Transverse colon (tissue), 4 donors: ENCODE measurements at regions not wholly inside any gene's neighbourhood (a gene's known extent, or its start where the extent isn't known, plus 50 kb on each side); places are given as distances from the start of the nearest gene placed in this dataset.

Experiments used
- DNase-seq: peaks from one replicate; pipeline ENCODE4 v3.0.0-alpha.2; 2019
- H3K27ac ChIP-seq, 4 donors: fragments of 200-600 bp; sonication (generic); 2 replicates each; pipeline ENCODE4 v1.5.1; 2016 to 2018; ENCODE audit warnings: inconsistent platforms in 4 of 4
- H3K27me3 ChIP-seq: fragments of 200-600 bp; sonication (generic); 2 replicates; pipeline ENCODE4 v1.5.1; 2017; ENCODE audit warnings: inconsistent platforms
- H3K36me3 ChIP-seq, 4 donors: fragments of 200-600 bp; sonication (generic); 2 replicates each; pipeline ENCODE4 v1.5.1; 2017 to 2019; ENCODE audit warnings: inconsistent platforms in 4 of 4
- H3K4me1 ChIP-seq, 4 donors: fragments of 200-600 bp; sonication (generic); 2 replicates each; pipeline ENCODE4 v1.5.1; 2017 to 2020; ENCODE audit warnings: inconsistent platforms in 4 of 4
- H3K4me3 ChIP-seq, 4 donors: fragments of 200-600 bp; sonication (generic); 1 replicate in 1 of 4; 2 replicates in 3 of 4; pipeline versions ENCODE4 v1.5.1 to v1.6.1; 2017 to 2019; ENCODE audit warnings: inconsistent platforms in 4 of 4
- H3K9me3 ChIP-seq, 2 donors: fragments of 200-600 bp; sonication (generic); 2 replicates each; pipeline ENCODE4 v1.5.1; 2017 to 2019; ENCODE audit warnings: inconsistent platforms in 2 of 2
- EP300 ChIP-seq: sonication (generic); formaldehyde crosslinking; IDR thresholded peaks from one replicate; pipeline ENCODE4 v1.6.1; 2017; ENCODE audit warnings: antibody characterized with exemption, low read depth
- POLR2A ChIP-seq: fragments of 450-650 bp; IDR thresholded peaks from one replicate; pipeline ENCODE4 v1.6.1; 2016; ENCODE audit warnings: antibody characterized with exemption, mild to moderate bottlenecking, moderate library complexity
- POLR2AphosphoS5 ChIP-seq, 3 donors: sonication (generic); formaldehyde crosslinking; IDR thresholded peaks; one replicate each; pipeline ENCODE4 v1.6.1; 2016; ENCODE audit warnings: antibody characterized with exemption in 3 of 3
- WGBS, 2 donors: methylation state at CpG; one replicate each; pipeline ENCODE4 v1.1.5; 2018; ENCODE audit warnings: low coverage in 1 of 2; 5-methylcytosine and 5-hydroxymethylcytosine counted together
- in situ Hi-C, 4 donors: fragments of 200-750 bp; cut with MboI; loops; one replicate each; pipeline versions ENCODE4 v1.15.0 to v1.15.1; 2017; ENCODE audit warnings: low sequenced_read_pairs in 3 of 4, low pct_ligation_motif_present in 1 of 4, low pct_unique_long_range_greater_than_20kb in 1 of 4
- intact Hi-C: fragments of 100-400 bp; cut with DNase I; formaldehyde crosslinking; loops from one replicate; pipeline ENCODE4 v1.15.1; 2023; ENCODE audit warnings: low total_unique reads
- TF ChIP-seq, protein P1 (sequence below), 5 experiments: fragments of 200-600 bp in 3 of 5; fragments of 450-650 bp in 2 of 5; sonication (generic) in 3 of 5; IDR thresholded peaks; 1 replicate in 2 of 5; 2 replicates in 3 of 5; pipeline ENCODE4 v1.5.1; 2016 to 2017; ENCODE audit warnings: antibody characterized with exemption in 5 of 5, inconsistent platforms in 3 of 5, mild to moderate bottlenecking in 2 of 5, moderate library complexity in 1 of 5

DNA sequence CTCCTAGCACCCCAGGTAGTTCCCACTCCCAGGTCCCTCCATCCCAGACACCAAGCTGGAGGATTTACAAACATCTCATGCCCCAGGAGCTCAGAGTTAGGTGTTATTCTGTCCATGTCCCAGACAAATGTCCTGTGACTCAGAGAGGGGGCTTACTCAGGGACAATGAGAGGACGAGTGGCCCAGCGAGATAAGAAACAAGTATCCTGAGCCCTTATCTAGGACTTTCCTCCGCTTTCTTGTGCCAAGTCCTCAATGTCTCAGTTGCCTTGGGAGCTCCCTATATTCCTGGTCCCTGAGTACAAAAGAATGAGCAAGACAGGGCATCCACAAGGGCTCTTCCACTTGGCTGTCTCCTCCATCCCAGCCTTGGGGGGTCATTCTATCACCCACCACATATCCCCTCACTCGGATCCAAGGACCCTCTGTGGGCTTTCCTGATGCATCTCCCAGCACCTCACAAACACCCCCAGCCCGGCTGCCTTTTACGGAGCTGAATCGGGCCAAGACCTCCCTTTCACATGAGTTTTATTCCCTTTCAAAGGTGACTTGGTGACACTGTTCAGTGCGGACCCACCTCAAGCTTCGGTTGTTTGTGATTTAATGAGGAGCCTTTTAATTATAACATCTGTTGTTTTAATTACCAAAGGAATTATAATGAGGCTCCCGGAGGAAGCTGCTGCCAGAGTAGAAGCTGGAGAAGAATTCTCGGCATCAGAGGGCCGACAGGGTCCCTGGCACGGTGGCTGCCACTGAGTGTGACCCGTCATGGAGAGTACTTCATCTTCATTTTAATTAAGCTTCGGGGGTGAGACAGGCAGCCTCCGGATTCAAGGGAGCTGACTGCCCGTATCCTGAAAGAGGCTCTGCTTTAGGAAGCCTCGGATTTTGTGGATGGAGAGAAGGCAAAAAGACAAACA lies 121.5 kb downstream of the WSCD1 start:
- WGBS, 2 donors = 77 to 87% methylated on average over 3 to 18 of the region's 18 CpGs
- intact Hi-C loops (no loop called here), in situ Hi-C loops (no loop called here)
- TF ChIP-seq POLR2AphosphoS5 (IDR thresholded peaks at IDR 0.05) = no peak
- TF ChIP-seq EP300 = no peak
- Histone ChIP-seq H3K27me3 (no peaks in the 10 kb centered on the region), H3K9me3 (no peaks in the 10 kb centered on the region), H3K27ac (no peak overlapping the region), H3K4me1 (no peaks in the 10 kb centered on the region), H3K36me3 (no peaks in the 10 kb centered on the region), H3K4me3 (no peak overlapping the region)
- DNase-seq = no peak

DNA sequence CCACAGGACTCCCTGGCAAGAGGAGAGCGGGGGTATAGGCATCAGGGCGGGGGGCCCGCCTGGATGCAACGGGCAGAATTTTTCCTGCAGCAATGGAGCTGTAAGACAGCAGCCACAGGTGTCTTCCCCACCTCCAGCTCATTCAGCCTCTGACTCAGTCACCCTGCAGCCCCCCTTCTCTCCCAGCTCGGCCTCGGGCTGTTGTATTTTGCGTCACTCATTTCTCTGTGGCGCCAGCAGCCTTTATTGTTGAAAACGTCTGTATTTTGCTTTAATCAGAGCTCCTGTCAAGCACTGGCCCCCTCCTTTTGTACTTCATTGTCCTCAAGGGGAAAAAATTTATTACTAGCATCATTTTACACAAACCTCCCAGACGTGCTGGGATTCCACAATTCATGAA lies 117.7 kb downstream of the WSCD1 start:
- no peaks in the 10 kb centered on the region for H3K9me3 ChIP-seq
- no peak overlapping the region for H3K4me3 ChIP-seq
- 43 to 69% methylated on average over 4 to 10 of the region's 10 CpGs for WGBS, 2 donors
- no peaks in the 10 kb centered on the region for H3K36me3 ChIP-seq
- H3K27me3 ChIP-seq = no peaks in the 10 kb centered on the region
- H3K4me1 ChIP-seq = no peaks in the 10 kb centered on the region
- no peak for DNase-seq
- intact Hi-C loops (no loop called here), in situ Hi-C loops (no loop called here)
- H3K27ac ChIP-seq = no peak overlapping the region
- no peak for TF ChIP-seq POLR2A
- TF ChIP-seq, protein P1, sequence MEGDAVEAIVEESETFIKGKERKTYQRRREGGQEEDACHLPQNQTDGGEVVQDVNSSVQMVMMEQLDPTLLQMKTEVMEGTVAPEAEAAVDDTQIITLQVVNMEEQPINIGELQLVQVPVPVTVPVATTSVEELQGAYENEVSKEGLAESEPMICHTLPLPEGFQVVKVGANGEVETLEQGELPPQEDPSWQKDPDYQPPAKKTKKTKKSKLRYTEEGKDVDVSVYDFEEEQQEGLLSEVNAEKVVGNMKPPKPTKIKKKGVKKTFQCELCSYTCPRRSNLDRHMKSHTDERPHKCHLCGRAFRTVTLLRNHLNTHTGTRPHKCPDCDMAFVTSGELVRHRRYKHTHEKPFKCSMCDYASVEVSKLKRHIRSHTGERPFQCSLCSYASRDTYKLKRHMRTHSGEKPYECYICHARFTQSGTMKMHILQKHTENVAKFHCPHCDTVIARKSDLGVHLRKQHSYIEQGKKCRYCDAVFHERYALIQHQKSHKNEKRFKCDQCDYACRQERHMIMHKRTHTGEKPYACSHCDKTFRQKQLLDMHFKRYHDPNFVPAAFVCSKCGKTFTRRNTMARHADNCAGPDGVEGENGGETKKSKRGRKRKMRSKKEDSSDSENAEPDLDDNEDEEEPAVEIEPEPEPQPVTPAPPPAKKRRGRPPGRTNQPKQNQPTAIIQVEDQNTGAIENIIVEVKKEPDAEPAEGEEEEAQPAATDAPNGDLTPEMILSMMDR (IDR thresholded peaks at IDR 0.05) = no peak
- no peak for TF ChIP-seq POLR2AphosphoS5 (IDR thresholded peaks at IDR 0.05)
- no peak for TF ChIP-seq EP300

DNA sequence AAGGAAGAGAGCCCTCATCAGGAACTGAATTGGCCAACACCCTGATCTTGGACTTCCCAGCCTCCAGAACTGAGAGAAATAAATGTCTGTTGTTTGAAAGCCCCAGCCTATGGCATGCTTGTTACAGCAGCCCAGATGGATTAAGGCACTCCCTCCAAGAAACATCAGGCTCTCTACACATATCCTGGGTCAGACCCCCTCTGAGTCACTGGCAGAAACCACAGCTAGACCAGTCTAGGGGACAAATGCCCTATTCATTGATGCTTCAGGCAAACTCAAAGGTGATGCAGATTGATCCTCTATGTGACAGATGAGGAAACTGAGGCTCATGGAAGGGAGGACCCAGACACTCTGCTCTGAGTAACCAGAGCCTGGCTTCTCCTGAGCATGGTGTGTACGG lies 116.8 kb downstream of the WSCD1 start:
- WGBS, 2 donors = 20 to 36% methylated on average over 1 of the region's 1 CpG
- Histone ChIP-seq H3K4me1 (no peaks in the 10 kb centered on the region), H3K4me3 (no peak overlapping the region), H3K27ac (no peak overlapping the region), H3K27me3 (no peaks in the 10 kb centered on the region), H3K9me3 (no peaks in the 10 kb centered on the region), H3K36me3 (no peaks in the 10 kb centered on the region)
- in situ Hi-C loops = no loop called here
- no peak for DNase-seq
- no peak for TF ChIP-seq POLR2AphosphoS5 (IDR thresholded peaks at IDR 0.05)
- no peak for TF ChIP-seq POLR2A
- no peak for TF ChIP-seq EP300
- TF ChIP-seq, protein P1 (IDR thresholded peaks at IDR 0.05) = no peak
- intact Hi-C loops = no loop called here

GRCh38 chr17:6184508-6184907 lies 114.3 kb downstream of the WSCD1 start:
- in situ Hi-C loops = no loop called here
- WGBS, 2 donors = 94 to 96% methylated on average over 3 of the region's 3 CpGs

More at GRCh38 chr17:6184508-6184907, 114.3 kb downstream of the WSCD1 start:
- no peaks in the 10 kb centered on the region for H3K27me3 ChIP-seq
- H3K9me3 ChIP-seq = no peaks in the 10 kb centered on the region
- intact Hi-C loops = no loop called here
- TF ChIP-seq POLR2A = no peak
- TF ChIP-seq EP300 = no peak
- TF ChIP-seq POLR2AphosphoS5 (IDR thresholded peaks at IDR 0.05) = no peak
- TF ChIP-seq, protein P1 (IDR thresholded peaks at IDR 0.05) = no peak
- no peaks in the 10 kb centered on the region for H3K4me1 ChIP-seq
- DNase-seq = no peak
- no peak overlapping the region for H3K27ac ChIP-seq
- no peak overlapping the region for H3K4me3 ChIP-seq
- no peaks in the 10 kb centered on the region for H3K36me3 ChIP-seq
